ENCODE measurements at regions not wholly inside any gene's neighbourhood (a gene's known extent, or its start where the extent isn't known, plus 50 kb on each side); places are given as distances from the start of the nearest gene placed in this dataset.

DNA sequence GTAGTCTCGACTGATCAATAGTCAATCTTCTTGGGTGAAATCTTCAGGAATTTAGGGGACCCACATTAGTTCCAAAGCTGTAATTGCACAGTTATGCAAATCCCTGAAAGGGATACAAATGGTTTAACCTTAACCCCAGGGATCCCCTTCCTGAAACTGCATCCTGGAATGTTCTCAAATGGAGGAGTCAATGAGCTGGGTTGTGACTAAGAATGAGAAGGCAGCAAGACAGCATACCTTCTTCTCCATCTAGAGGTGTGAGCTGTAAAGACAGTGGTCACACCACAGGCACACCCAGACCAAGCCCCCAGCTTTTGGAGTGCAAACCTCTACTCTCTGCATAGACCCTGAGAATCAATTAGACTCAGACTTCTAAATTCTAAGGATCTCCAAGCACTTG, 164.7 kb upstream of the MEIS1 start:
- TF ChIP-seq, protein P1, sequence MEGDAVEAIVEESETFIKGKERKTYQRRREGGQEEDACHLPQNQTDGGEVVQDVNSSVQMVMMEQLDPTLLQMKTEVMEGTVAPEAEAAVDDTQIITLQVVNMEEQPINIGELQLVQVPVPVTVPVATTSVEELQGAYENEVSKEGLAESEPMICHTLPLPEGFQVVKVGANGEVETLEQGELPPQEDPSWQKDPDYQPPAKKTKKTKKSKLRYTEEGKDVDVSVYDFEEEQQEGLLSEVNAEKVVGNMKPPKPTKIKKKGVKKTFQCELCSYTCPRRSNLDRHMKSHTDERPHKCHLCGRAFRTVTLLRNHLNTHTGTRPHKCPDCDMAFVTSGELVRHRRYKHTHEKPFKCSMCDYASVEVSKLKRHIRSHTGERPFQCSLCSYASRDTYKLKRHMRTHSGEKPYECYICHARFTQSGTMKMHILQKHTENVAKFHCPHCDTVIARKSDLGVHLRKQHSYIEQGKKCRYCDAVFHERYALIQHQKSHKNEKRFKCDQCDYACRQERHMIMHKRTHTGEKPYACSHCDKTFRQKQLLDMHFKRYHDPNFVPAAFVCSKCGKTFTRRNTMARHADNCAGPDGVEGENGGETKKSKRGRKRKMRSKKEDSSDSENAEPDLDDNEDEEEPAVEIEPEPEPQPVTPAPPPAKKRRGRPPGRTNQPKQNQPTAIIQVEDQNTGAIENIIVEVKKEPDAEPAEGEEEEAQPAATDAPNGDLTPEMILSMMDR (tag by site-specific recombination; IDR thresholded peaks at IDR 0.05): no peak
- TF ChIP-seq ZNF600 (tag by site-specific recombination; IDR thresholded peaks at IDR 0.05) (no peak), ZNF791 (tag by site-specific recombination; IDR thresholded peaks at IDR 0.05) (no peak), ZNF76 (tag by site-specific recombination; IDR thresholded peaks at IDR 0.05; ENCODE audit: borderline replicate concordance, low read depth) (no peak), ZNF324 (tag by site-specific recombination; IDR thresholded peaks at IDR 0.05) (no peak), ZNF274 (IDR thresholded peaks at IDR 0.05; ENCODE audit: low read length) (no peak), ZNF274 (tag by site-specific recombination; IDR thresholded peaks at IDR 0.05; ENCODE audit: borderline replicate concordance) (no peak), ZNF10 (tag by site-specific recombination; IDR thresholded peaks at IDR 0.05) (no peak), ZNF214 (tag by site-specific recombination; IDR thresholded peaks at IDR 0.05; ENCODE audit: borderline replicate concordance) (no peak), ZNF660 (tag by site-specific recombination; IDR thresholded peaks at IDR 0.05) (no peak), TCF7L2 (IDR thresholded peaks at IDR 0.05; ENCODE audit: borderline replicate concordance, low read depth, low read length) (no peak), TRIM28 (IDR thresholded peaks at IDR 0.05; ENCODE audit: borderline replicate concordance, low read length) (no peak)
- TF ChIP-seq, protein P2, sequence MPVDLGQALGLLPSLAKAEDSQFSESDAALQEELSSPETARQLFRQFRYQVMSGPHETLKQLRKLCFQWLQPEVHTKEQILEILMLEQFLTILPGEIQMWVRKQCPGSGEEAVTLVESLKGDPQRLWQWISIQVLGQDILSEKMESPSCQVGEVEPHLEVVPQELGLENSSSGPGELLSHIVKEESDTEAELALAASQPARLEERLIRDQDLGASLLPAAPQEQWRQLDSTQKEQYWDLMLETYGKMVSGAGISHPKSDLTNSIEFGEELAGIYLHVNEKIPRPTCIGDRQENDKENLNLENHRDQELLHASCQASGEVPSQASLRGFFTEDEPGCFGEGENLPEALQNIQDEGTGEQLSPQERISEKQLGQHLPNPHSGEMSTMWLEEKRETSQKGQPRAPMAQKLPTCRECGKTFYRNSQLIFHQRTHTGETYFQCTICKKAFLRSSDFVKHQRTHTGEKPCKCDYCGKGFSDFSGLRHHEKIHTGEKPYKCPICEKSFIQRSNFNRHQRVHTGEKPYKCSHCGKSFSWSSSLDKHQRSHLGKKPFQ (tag by site-specific recombination; IDR thresholded peaks at IDR 0.05): no peak
